K562 (cell line): ENCODE measurements at regions not wholly inside any gene's neighbourhood (a gene's known extent, or its start where the extent isn't known, plus 50 kb on each side); places are given as distances from the start of the nearest gene placed in this dataset.

Experiments
- CREB1 ChIP-seq, 2 experiments: sonication (generic) in 1 of 2; formaldehyde crosslinking in 1 of 2; IDR thresholded peaks; 2 replicates each; pipeline versions ENCODE4 v1.6.1 to v1.8.0; 2012 to 2022; ENCODE audit warnings: inconsistent platforms in 1 of 2, mild to moderate bottlenecking in 1 of 2, missing genetic modification reagents in 1 of 2, moderate library complexity in 1 of 2
- KDM1A ChIP-seq, 2 experiments: fragments of 450-650 bp; IDR thresholded peaks; 2 replicates each; pipeline ENCODE4 v1.6.1; 2016; ENCODE audit warnings: mild to moderate bottlenecking in 2 of 2
- KLF6 ChIP-seq: fragments of 250-450 bp; sonication (Bioruptor Pico); IDR thresholded peaks from 2 replicates; pipeline ENCODE4 v1.4.0; 2020; ENCODE audit warnings: mild to moderate bottlenecking, moderate library complexity, borderline replicate concordance
- MAZ ChIP-seq, 2 experiments: fragments of 450-650 bp in 1 of 2; sonication (generic) in 1 of 2; formaldehyde crosslinking; IDR thresholded peaks in 1 of 2; conservative IDR thresholded peaks in 1 of 2; 2 replicates each; pipeline versions ENCODE4 v1.4.0 to v1.5.0; 2020; ENCODE audit warnings: mild to moderate bottlenecking in 1 of 2, missing genetic modification reagents in 1 of 2
- NEUROD1 ChIP-seq: fragments of 150-350 bp; IDR thresholded peaks from 2 replicates; pipeline ENCODE4 v1.6.1; 2014; ENCODE audit warnings: borderline replicate concordance, low read length, low read depth; ENCODE audit not compliant: partially characterized antibody
- NR2C2 ChIP-seq, 2 experiments: fragments of 200-800 bp in 1 of 2; sonication (Bioruptor generic) in 1 of 2; sonication (generic) in 1 of 2; formaldehyde crosslinking in 1 of 2; IDR thresholded peaks; 2 replicates each; pipeline versions ENCODE4 v1.6.1 to v1.8.0; 2016 to 2022; ENCODE audit warnings: mild to moderate bottlenecking in 1 of 2, missing compliant biosample characterization in 1 of 2, missing genetic modification characterization in 1 of 2, missing genetic modification reagents in 1 of 2
- SIN3B ChIP-seq: fragments of 450-650 bp; IDR thresholded peaks from 2 replicates; pipeline ENCODE4 v1.6.1; 2017; ENCODE audit warnings: low read depth, mild to moderate bottlenecking, moderate library complexity
- TBP ChIP-seq: optimal IDR thresholded peaks from 2 replicates; pipeline ENCODE3; 2011; ENCODE audit warnings: low read depth, low read length, improper control_type of control experiment
- ZNF77 ChIP-seq: fragments of 250-450 bp; sonication (Bioruptor Pico); IDR thresholded peaks from 2 replicates; pipeline ENCODE4 v1.5.0; 2020
- ZSCAN29 ChIP-seq: fragments of 450-650 bp; IDR thresholded peaks from 2 replicates; pipeline ENCODE4 v1.6.1; 2017
- TF ChIP-seq, protein P1 (sequence below), 3 experiments: IDR thresholded peaks in 2 of 3; conservative IDR thresholded peaks in 1 of 3; 2 replicates each; pipeline ENCODE4 v1.5.1; 2011 to 2012; ENCODE audit warnings: low read length in 3 of 3, mild to moderate bottlenecking in 3 of 3, control low read depth in 2 of 3, improper control_type of control experiment in 1 of 3, inconsistent platforms in 1 of 3, low read depth in 1 of 3, mixed read lengths in 1 of 3, moderate library complexity in 1 of 3; ENCODE audit not compliant: insufficient read depth in 2 of 3
- TF ChIP-seq, protein P2 (sequence below): fragments of 450-650 bp; IDR thresholded peaks from 2 replicates; pipeline ENCODE4 v1.6.1; 2017; ENCODE audit warnings: antibody characterized with exemption, mild to moderate bottlenecking
- TF ChIP-seq, protein P3 (sequence below): sonication (generic); formaldehyde crosslinking; IDR thresholded peaks from 2 replicates; pipeline ENCODE4 v1.8.1; 2023; ENCODE audit warnings: mild to moderate bottlenecking, missing genetic modification reagents
- TF ChIP-seq, protein P4 (sequence below): sonication (generic); formaldehyde crosslinking; IDR thresholded peaks from 2 replicates; pipeline ENCODE4 v1.8.0; 2022; ENCODE audit warnings: mild to moderate bottlenecking, missing genetic modification reagents, borderline replicate concordance

DNA sequence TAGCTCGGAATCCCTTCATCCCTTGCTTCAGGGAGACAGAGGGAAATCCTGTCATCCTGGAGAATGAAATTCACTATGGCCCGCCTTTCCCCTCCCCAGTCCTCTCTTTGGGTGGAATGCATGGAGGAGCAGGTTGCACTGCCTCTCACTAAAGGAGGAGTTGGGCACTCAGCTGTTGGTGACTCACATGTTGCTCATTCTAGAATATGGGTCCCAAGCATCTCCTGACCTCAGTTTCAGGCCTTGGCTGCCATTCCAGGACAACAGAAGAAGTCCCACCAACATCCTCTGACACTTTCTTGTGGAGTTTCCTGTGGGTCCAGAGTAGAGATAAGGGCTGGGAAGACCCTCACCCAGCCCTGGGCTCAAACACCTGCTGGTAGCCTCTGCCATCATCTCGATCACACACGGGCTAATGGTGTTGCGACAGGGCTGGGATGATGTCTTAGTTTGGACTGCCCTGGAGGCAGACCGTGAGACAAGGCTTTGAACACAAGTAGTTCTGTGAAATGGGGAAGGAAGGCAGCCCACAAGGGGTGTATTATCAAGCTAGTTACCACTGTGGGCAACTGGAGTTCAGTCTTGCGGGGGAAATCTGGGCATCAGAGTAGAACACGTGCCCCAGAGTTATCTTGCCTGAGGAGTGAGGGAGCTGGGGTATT lies 52.4 kb upstream of the RNF24 start:
- no peak for TF ChIP-seq NEUROD1
- no peak for TF ChIP-seq MAZ (CRISPR knock-in tag; conservative IDR thresholded peaks at IDR 0.05 in 1 of 2, IDR thresholded peaks at IDR 0.05 in 1 of 2)
- TF ChIP-seq, protein P1, sequence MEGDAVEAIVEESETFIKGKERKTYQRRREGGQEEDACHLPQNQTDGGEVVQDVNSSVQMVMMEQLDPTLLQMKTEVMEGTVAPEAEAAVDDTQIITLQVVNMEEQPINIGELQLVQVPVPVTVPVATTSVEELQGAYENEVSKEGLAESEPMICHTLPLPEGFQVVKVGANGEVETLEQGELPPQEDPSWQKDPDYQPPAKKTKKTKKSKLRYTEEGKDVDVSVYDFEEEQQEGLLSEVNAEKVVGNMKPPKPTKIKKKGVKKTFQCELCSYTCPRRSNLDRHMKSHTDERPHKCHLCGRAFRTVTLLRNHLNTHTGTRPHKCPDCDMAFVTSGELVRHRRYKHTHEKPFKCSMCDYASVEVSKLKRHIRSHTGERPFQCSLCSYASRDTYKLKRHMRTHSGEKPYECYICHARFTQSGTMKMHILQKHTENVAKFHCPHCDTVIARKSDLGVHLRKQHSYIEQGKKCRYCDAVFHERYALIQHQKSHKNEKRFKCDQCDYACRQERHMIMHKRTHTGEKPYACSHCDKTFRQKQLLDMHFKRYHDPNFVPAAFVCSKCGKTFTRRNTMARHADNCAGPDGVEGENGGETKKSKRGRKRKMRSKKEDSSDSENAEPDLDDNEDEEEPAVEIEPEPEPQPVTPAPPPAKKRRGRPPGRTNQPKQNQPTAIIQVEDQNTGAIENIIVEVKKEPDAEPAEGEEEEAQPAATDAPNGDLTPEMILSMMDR (IDR thresholded peaks at IDR 0.05 in 2 of 3, conservative IDR thresholded peaks at IDR 0.05 in 1 of 3; ENCODE audit: insufficient read depth in 2 of 3, low read depth in 1 of 3, low read length in 3 of 3), result no peak
- no peak for TF ChIP-seq NR2C2 (CRISPR knock-in tag; IDR thresholded peaks at IDR 0.05)
- TF ChIP-seq NR2C2 (tag; IDR thresholded peaks at IDR 0.05), result no peak
- TF ChIP-seq KDM1A (IDR thresholded peaks at IDR 0.05), result no peak
- TF ChIP-seq ZNF77 (CRISPR knock-in tag), result no peak
- TF ChIP-seq, protein P2, sequence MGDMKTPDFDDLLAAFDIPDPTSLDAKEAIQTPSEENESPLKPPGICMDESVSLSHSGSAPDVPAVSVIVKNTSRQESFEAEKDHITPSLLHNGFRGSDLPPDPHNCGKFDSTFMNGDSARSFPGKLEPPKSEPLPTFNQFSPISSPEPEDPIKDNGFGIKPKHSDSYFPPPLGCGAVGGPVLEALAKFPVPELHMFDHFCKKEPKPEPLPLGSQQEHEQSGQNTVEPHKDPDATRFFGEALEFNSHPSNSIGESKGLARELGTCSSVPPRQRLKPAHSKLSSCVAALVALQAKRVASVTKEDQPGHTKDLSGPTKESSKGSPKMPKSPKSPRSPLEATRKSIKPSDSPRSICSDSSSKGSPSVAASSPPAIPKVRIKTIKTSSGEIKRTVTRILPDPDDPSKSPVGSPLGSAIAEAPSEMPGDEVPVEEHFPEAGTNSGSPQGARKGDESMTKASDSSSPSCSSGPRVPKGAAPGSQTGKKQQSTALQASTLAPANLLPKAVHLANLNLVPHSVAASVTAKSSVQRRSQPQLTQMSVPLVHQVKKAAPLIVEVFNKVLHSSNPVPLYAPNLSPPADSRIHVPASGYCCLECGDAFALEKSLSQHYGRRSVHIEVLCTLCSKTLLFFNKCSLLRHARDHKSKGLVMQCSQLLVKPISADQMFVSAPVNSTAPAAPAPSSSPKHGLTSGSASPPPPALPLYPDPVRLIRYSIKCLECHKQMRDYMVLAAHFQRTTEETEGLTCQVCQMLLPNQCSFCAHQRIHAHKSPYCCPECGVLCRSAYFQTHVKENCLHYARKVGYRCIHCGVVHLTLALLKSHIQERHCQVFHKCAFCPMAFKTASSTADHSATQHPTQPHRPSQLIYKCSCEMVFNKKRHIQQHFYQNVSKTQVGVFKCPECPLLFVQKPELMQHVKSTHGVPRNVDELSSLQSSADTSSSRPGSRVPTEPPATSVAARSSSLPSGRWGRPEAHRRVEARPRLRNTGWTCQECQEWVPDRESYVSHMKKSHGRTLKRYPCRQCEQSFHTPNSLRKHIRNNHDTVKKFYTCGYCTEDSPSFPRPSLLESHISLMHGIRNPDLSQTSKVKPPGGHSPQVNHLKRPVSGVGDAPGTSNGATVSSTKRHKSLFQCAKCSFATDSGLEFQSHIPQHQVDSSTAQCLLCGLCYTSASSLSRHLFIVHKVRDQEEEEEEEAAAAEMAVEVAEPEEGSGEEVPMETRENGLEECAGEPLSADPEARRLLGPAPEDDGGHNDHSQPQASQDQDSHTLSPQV, result no peak
- no peak for TF ChIP-seq SIN3B
- TF ChIP-seq, protein P3, sequence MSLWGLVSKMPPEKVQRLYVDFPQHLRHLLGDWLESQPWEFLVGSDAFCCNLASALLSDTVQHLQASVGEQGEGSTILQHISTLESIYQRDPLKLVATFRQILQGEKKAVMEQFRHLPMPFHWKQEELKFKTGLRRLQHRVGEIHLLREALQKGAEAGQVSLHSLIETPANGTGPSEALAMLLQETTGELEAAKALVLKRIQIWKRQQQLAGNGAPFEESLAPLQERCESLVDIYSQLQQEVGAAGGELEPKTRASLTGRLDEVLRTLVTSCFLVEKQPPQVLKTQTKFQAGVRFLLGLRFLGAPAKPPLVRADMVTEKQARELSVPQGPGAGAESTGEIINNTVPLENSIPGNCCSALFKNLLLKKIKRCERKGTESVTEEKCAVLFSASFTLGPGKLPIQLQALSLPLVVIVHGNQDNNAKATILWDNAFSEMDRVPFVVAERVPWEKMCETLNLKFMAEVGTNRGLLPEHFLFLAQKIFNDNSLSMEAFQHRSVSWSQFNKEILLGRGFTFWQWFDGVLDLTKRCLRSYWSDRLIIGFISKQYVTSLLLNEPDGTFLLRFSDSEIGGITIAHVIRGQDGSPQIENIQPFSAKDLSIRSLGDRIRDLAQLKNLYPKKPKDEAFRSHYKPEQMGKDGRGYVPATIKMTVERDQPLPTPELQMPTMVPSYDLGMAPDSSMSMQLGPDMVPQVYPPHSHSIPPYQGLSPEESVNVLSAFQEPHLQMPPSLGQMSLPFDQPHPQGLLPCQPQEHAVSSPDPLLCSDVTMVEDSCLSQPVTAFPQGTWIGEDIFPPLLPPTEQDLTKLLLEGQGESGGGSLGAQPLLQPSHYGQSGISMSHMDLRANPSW (CRISPR knock-in tag), result no peak
- TF ChIP-seq TBP, result no peak
- TF ChIP-seq CREB1 (IDR thresholded peaks at IDR 0.05), result no peak
- TF ChIP-seq CREB1 (CRISPR knock-in tag; IDR thresholded peaks at IDR 0.05), result no peak
- TF ChIP-seq, protein P4, sequence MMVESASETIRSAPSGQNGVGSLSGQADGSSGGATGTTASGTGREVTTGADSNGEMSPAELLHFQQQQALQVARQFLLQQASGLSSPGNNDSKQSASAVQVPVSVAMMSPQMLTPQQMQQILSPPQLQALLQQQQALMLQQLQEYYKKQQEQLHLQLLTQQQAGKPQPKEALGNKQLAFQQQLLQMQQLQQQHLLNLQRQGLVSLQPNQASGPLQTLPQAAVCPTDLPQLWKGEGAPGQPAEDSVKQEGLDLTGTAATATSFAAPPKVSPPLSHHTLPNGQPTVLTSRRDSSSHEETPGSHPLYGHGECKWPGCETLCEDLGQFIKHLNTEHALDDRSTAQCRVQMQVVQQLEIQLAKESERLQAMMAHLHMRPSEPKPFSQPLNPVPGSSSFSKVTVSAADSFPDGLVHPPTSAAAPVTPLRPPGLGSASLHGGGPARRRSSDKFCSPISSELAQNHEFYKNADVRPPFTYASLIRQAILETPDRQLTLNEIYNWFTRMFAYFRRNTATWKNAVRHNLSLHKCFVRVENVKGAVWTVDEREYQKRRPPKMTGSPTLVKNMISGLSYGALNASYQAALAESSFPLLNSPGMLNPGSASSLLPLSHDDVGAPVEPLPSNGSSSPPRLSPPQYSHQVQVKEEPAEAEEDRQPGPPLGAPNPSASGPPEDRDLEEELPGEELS (CRISPR knock-in tag), result no peak
- TF ChIP-seq ZSCAN29, result no peak
- TF ChIP-seq KLF6 (CRISPR knock-in tag), result no peak
